ENCODE measurements at regions not wholly inside any gene's neighbourhood (a gene's known extent, or its start where the extent isn't known, plus 50 kb on each side); places are given as distances from the start of the nearest gene placed in this dataset.

GRCh38 chr12:4014444-4014843 is 141.2 kb upstream of the PARP11 start:
- TF ChIP-seq CTCF (IDR thresholded peaks at IDR 0.05; ENCODE audit: low read length): no peak
- TF ChIP-seq EZH2 (IDR thresholded peaks at IDR 0.05; ENCODE audit: borderline replicate concordance, low read length): no peak
- no peak overlapping the region for H3K9ac ChIP-seq (ENCODE audit: low read length)
- H3K4me3 ChIP-seq (ENCODE audit: low read depth, low read length, poor library complexity, severe bottlenecking): no peak overlapping the region
- H3K36me3 ChIP-seq (ENCODE audit: insufficient read depth, low read length): no peaks in the 10 kb centered on the region
- no peaks in the 10 kb centered on the region for H3K27me3 ChIP-seq (ENCODE audit: insufficient read depth, low read length)
- H3K79me2 ChIP-seq (ENCODE audit: insufficient read depth, low read length): no peaks in the 10 kb centered on the region
- H3K4me1 ChIP-seq (ENCODE audit: insufficient read depth, low read length, severe bottlenecking): no peaks in the 10 kb centered on the region
- no peak overlapping the region for H3K27ac ChIP-seq (ENCODE audit: low read depth, low read length, poor library complexity, severe bottlenecking)
- H4K20me1 ChIP-seq (ENCODE audit: insufficient read depth, low read length): no peaks in the 10 kb centered on the region
- no peaks in the 10 kb centered on the region for H3K9me3 ChIP-seq (ENCODE audit: low read length)
- H3K9me2 ChIP-seq (ENCODE audit: low read depth, low read length): no peaks in the 10 kb centered on the region
- H2AFZ ChIP-seq (ENCODE audit: low read length): no peak overlapping the region
- H3F3A ChIP-seq (ENCODE audit: insufficient read depth, low read length): no peaks in the 10 kb centered on the region
- H3K4me2 ChIP-seq (ENCODE audit: low read length): no peak overlapping the region

- TF ChIP-seq CTCF (IDR thresholded peaks at IDR 0.05; ENCODE audit: low read length) (no peak), EZH2 (IDR thresholded peaks at IDR 0.05; ENCODE audit: borderline replicate concordance, low read length) (no peak)
- Histone ChIP-seq H3F3A (ENCODE audit: insufficient read depth, low read length) (no peaks in the 10 kb centered on the region), H3K27ac (ENCODE audit: low read depth, low read length, poor library complexity, severe bottlenecking) (no peak overlapping the region), H3K4me1 (ENCODE audit: insufficient read depth, low read length, severe bottlenecking) (no peaks in the 10 kb centered on the region), H3K79me2 (ENCODE audit: insufficient read depth, low read length) (no peaks in the 10 kb centered on the region), H3K27me3 (ENCODE audit: insufficient read depth, low read length) (no peaks in the 10 kb centered on the region), H3K9ac (ENCODE audit: low read length) (no peak overlapping the region), H3K4me2 (ENCODE audit: low read length) (no peak overlapping the region), H3K36me3 (ENCODE audit: insufficient read depth, low read length) (no peaks in the 10 kb centered on the region), H3K4me3 (ENCODE audit: low read depth, low read length, poor library complexity, severe bottlenecking) (no peak overlapping the region), H3K9me3 (ENCODE audit: low read length) (no peaks in the 10 kb centered on the region), H2AFZ (ENCODE audit: low read length) (no peak overlapping the region), H4K20me1 (ENCODE audit: insufficient read depth, low read length) (no peaks in the 10 kb centered on the region), H3K9me2 (ENCODE audit: low read depth, low read length) (no peaks in the 10 kb centered on the region)
These were observed 140.1 kb upstream of the PARP11 start for GRCh38 chr12:4012977-4013968.

GRCh38 chr12:4012073-4012472 is 138.9 kb upstream of the PARP11 start:
- H3K4me2 ChIP-seq (ENCODE audit: low read length): no peak overlapping the region
- no peak for TF ChIP-seq EZH2 (IDR thresholded peaks at IDR 0.05; ENCODE audit: borderline replicate concordance, low read length)
- no peak for TF ChIP-seq CTCF (IDR thresholded peaks at IDR 0.05; ENCODE audit: low read length)

More at GRCh38 chr12:4012073-4012472, 138.9 kb upstream of the PARP11 start:
- Histone ChIP-seq H3K27me3 (ENCODE audit: insufficient read depth, low read length) (no peaks in the 10 kb centered on the region), H3K9me2 (ENCODE audit: low read depth, low read length) (no peaks in the 10 kb centered on the region), H3K79me2 (ENCODE audit: insufficient read depth, low read length) (no peaks in the 10 kb centered on the region), H3K36me3 (ENCODE audit: insufficient read depth, low read length) (no peaks in the 10 kb centered on the region), H2AFZ (ENCODE audit: low read length) (no peak overlapping the region), H3F3A (ENCODE audit: insufficient read depth, low read length) (no peaks in the 10 kb centered on the region), H3K4me3 (ENCODE audit: low read depth, low read length, poor library complexity, severe bottlenecking) (no peak overlapping the region), H3K4me1 (ENCODE audit: insufficient read depth, low read length, severe bottlenecking) (no peaks in the 10 kb centered on the region), H4K20me1 (ENCODE audit: insufficient read depth, low read length) (no peaks in the 10 kb centered on the region), H3K27ac (ENCODE audit: low read depth, low read length, poor library complexity, severe bottlenecking) (no peak overlapping the region), H3K9ac (ENCODE audit: low read length) (no peak overlapping the region), H3K9me3 (ENCODE audit: low read length) (no peaks in the 10 kb centered on the region)

Data from OCI-LY1 (cell line).